Endothelial cell of umbilical vein (primary cell): ENCODE measurements at regions not wholly inside any gene's neighbourhood (a gene's known extent, or its start where the extent isn't known, plus 50 kb on each side); places are given as distances from the start of the nearest gene placed in this dataset.

Experiments
- BruUV-seq: library from RNA; stranded (reverse); fragments of 400-500 nt; replicated peaks from 2 replicates; lab custom pipeline; 2021; lab: Mats Ljungman, UMichigan
- CTCF ChIA-PET: fragments of 300-600, 350-600 bp; sonication (Branson Sonifier 250); formaldehyde crosslinking; loops from one replicate; lab custom pipeline; 2021; ENCODE audit warnings: antibody characterized with exemption, inconsistent platforms; lab: Charles Lee
- POLR2A ChIA-PET: fragments of 300-600, 350-600 bp; sonication (Branson Sonifier 250); formaldehyde crosslinking; loops from one replicate; lab custom pipeline; 2021; ENCODE audit warnings: antibody characterized with exemption, inconsistent platforms; lab: Charles Lee
- DNase-seq: peaks from one replicate; pipeline ENCODE4 v3.0.0-alpha.2; 2011; ENCODE audit warnings: low read depth, low spot score
- FAIRE-seq: peaks from 2 replicates; lab custom pipeline; 2011; peaks lifted over from hg19 to GRCh38; lab: Jason Lieb, UNC
- H2AFZ ChIP-seq: 2 replicates; pipeline ENCODE4 v1.6.0; 2012; ENCODE audit warnings: low read depth, low read length, control low read depth, inconsistent platforms
- H3K27ac ChIP-seq: 2 replicates; pipeline ENCODE4 v1.5.1; 2011; ENCODE audit warnings: low read depth, mild to moderate bottlenecking, control low read depth, low read length, moderate library complexity; ENCODE audit not compliant: insufficient read depth
- H3K27me3 ChIP-seq, 2 experiments: 2 replicates each; pipeline versions ENCODE4 v1.6.0 to v1.6.1; 2011; ENCODE audit warnings: low read length in 2 of 2, mixed read lengths in 1 of 2; ENCODE audit not compliant: control insufficient read depth in 2 of 2, insufficient read depth in 2 of 2
- H3K36me3 ChIP-seq, 2 experiments: 2 replicates in 1 of 2; 3 replicates in 1 of 2; pipeline ENCODE4 v1.5.1; 2011; ENCODE audit warnings: low read length in 2 of 2, mild to moderate bottlenecking in 1 of 2, moderate library complexity in 1 of 2; ENCODE audit not compliant: control insufficient read depth in 2 of 2, insufficient read depth in 2 of 2; ENCODE audit errors: extremely low read depth in 1 of 2
- H3K4me1 ChIP-seq: 3 replicates; pipeline ENCODE4 v1.5.1; 2011; ENCODE audit warnings: mild to moderate bottlenecking, low read length; ENCODE audit not compliant: control insufficient read depth, insufficient read depth; ENCODE audit errors: extremely low read depth
- H3K4me2 ChIP-seq: 2 replicates; pipeline ENCODE4 v1.6.1; 2011; ENCODE audit warnings: low read length, control low read depth, mixed read lengths; ENCODE audit not compliant: insufficient read depth
- H3K4me3 ChIP-seq, 3 experiments: fragments of 200-600 bp in 1 of 3; sonication (generic), shearing (Covaris generic) in 1 of 3; replicated peaks in 1 of 3; 2 replicates each; pipeline ENCODE4 v1.5.1; 2011 to 2016; ENCODE audit warnings: control low read depth in 3 of 3, low read length in 3 of 3, mild to moderate bottlenecking in 2 of 3, inconsistent platforms in 1 of 3, low read depth in 1 of 3, moderate library complexity in 1 of 3; ENCODE audit not compliant: insufficient read depth in 1 of 3
- H3K79me2 ChIP-seq: 2 replicates; pipeline ENCODE4 v1.6.0; 2012; ENCODE audit warnings: low read length, inconsistent platforms; ENCODE audit not compliant: control insufficient read depth, insufficient read depth
- H3K9ac ChIP-seq: replicated peaks from 2 replicates; pipeline ENCODE3; 2011; ENCODE audit warnings: low read length, control low read depth; ENCODE audit not compliant: insufficient read depth; ENCODE audit errors: extremely low read depth
- H3K9me1 ChIP-seq: replicated peaks from 3 replicates; pipeline ENCODE4 v1.6.0; 2011; ENCODE audit warnings: mild to moderate bottlenecking, low read length; ENCODE audit not compliant: control insufficient read depth, insufficient read depth; ENCODE audit errors: extremely low read depth
- H3K9me3 ChIP-seq: replicated peaks from 2 replicates; pipeline ENCODE4 v1.5.1; 2012; ENCODE audit warnings: low read length, inconsistent platforms; ENCODE audit not compliant: control insufficient read depth, insufficient read depth
- H4K20me1 ChIP-seq: replicated peaks from 2 replicates; pipeline ENCODE3; 2011; ENCODE audit warnings: mild to moderate bottlenecking, low read length; ENCODE audit not compliant: control insufficient read depth, insufficient read depth; ENCODE audit errors: extremely low read depth
- CTCF ChIP-seq, 2 donors: IDR thresholded peaks; 1 replicate in 1 of 2; 2 replicates in 1 of 2; pipeline ENCODE4 v1.5.1; 2011; ENCODE audit warnings: low read length in 2 of 2, mild to moderate bottlenecking in 2 of 2, moderate library complexity in 2 of 2, control low read depth in 1 of 2, inconsistent platforms in 1 of 2, low read depth in 1 of 2; ENCODE audit not compliant: insufficient read depth in 1 of 2; ENCODE audit errors: extremely low read depth in 1 of 2
- EZH2 ChIP-seq: IDR thresholded peaks from 2 replicates; pipeline ENCODE4 v1.6.1; 2012; ENCODE audit warnings: borderline replicate concordance, low read depth, mild to moderate bottlenecking, moderate library complexity, low read length, inconsistent platforms; ENCODE audit not compliant: severe bottlenecking
- FOS ChIP-seq: IDR thresholded peaks from 2 replicates; pipeline ENCODE4 v1.6.1; 2011; ENCODE audit warnings: mild to moderate bottlenecking, low read length, moderate library complexity, borderline replicate concordance; ENCODE audit not compliant: insufficient read depth
- GATA2 ChIP-seq: IDR thresholded peaks from 2 replicates; pipeline ENCODE4 v1.7.0; 2011; ENCODE audit warnings: low read depth, mild to moderate bottlenecking, moderate library complexity, mixed read lengths, low read length; ENCODE audit not compliant: insufficient read length, insufficient read depth
- JUN ChIP-seq: IDR thresholded peaks from 2 replicates; pipeline ENCODE4 v1.6.1; 2011; ENCODE audit warnings: borderline replicate concordance, low read depth; ENCODE audit not compliant: insufficient read length, insufficient read depth
- MAX ChIP-seq: IDR thresholded peaks from 2 replicates; pipeline ENCODE4 v1.6.1; 2011; ENCODE audit not compliant: insufficient read depth, insufficient read length
- MYC ChIP-seq: IDR thresholded peaks from one replicate; pipeline ENCODE4 v1.6.1; 2011; ENCODE audit warnings: mild to moderate bottlenecking, low read depth, low read length
- POLR2A ChIP-seq: IDR thresholded peaks from 2 replicates; pipeline ENCODE4 v1.6.1; 2012; ENCODE audit warnings: low read depth, mild to moderate bottlenecking, control low read depth, low read length
- POLR2AphosphoS5 ChIP-seq: IDR thresholded peaks from 2 replicates; pipeline ENCODE4 v1.6.1; 2012; ENCODE audit warnings: low read depth, mild to moderate bottlenecking, control low read depth, low read length, moderate library complexity; ENCODE audit not compliant: insufficient read depth
- dilution Hi-C: fragments of 300-500 bp; cut with MboI; formaldehyde crosslinking; loops from one replicate; pipeline ENCODE4 v1.15.0; 2019; ENCODE audit warnings: low sequenced_read_pairs; ENCODE audit not compliant: extremely low pct_ligation_motif_present
- intact Hi-C: fragments of 100-400 bp; cut with micrococcal nuclease; formaldehyde crosslinking; loops from one replicate; pipeline ENCODE4 v1.10.0; 2022

- H3K36me3 ChIP-seq = no peaks in the 10 kb centered on the region
- H3K9ac ChIP-seq = no peak overlapping the region
- no peaks in the 10 kb centered on the region for H3K27me3 ChIP-seq
- H3K9me1 ChIP-seq = no peaks in the 10 kb centered on the region
- no peak for TF ChIP-seq MYC
- no peak for TF ChIP-seq JUN
- TF ChIP-seq POLR2AphosphoS5 = no peak
- TF ChIP-seq FOS = no peak
- no peak for TF ChIP-seq GATA2
- no peak for TF ChIP-seq EZH2
- no peak for TF ChIP-seq MAX
- TF ChIP-seq CTCF (IDR thresholded peaks at IDR 0.05; ENCODE audit: extremely low read depth in 1 of 2, insufficient read depth in 1 of 2, low read depth in 1 of 2, low read length in 2 of 2) = no peak
- no peak for TF ChIP-seq POLR2A
- POLR2A ChIA-PET = no interaction called here
- dilution Hi-C loops = no loop called here
- no peak overlapping the region for H3K4me2 ChIP-seq
- no peaks in the 10 kb centered on the region for H3K9me3 ChIP-seq
- no peak overlapping the region for H3K27ac ChIP-seq
- no peak overlapping the region for H2AFZ ChIP-seq
- intact Hi-C loops = no loop called here
- H3K79me2 ChIP-seq = no peaks in the 10 kb centered on the region
- CTCF ChIA-PET = interaction anchor here (1.0 to 1.2 kb wide), 2 partner anchors 10 to 482 kb away, joined by 3 read pairs; no protein-coding TSS in a partner anchor
- no peaks in the 10 kb centered on the region for H4K20me1 ChIP-seq
- DNase-seq (no peak), FAIRE-seq (no peak)
- peaks cover 3% of the 10 kb centered on the region for H3K4me1 ChIP-seq
- no TSS peak for BruUV-seq
- no peak overlapping the region for H3K4me3 ChIP-seq
Observed at GRCh38 chr18:10036479-10036878, 122.7 kb downstream of the VAPA start.
